DND-41 (cell line): ENCODE measurements at regions not wholly inside any gene's neighbourhood (a gene's known extent, or its start where the extent isn't known, plus 50 kb on each side); places are given as distances from the start of the nearest gene placed in this dataset.

Source experiments
- ATAC-seq: fragments of 200-7000 bp; cut with Tn5 transposase; 3 replicates; pipeline ENCODE4 v1.9.1; 2021; ENCODE audit warnings: low read depth; ENCODE audit not compliant: insufficient read depth
- DNase-seq: peaks from one replicate; pipeline ENCODE4 v3.0.0-alpha.2; 2020
- H2AFZ ChIP-seq: 2 replicates; pipeline ENCODE4 v1.6.0; 2012; ENCODE audit warnings: low read depth, low read length
- H3K27ac ChIP-seq: 2 replicates; pipeline ENCODE4 v1.5.1; 2012; ENCODE audit warnings: low read length, inconsistent platforms
- H3K27me3 ChIP-seq: fragments of 200-600 bp; sonication (generic); 2 replicates; pipeline ENCODE4 v1.6.0; 2012; ENCODE audit warnings: low read length, mild to moderate bottlenecking, inconsistent platforms; ENCODE audit not compliant: insufficient read depth, poor library complexity
- H3K36me3 ChIP-seq: 2 replicates; pipeline ENCODE4 v1.5.1; 2012; ENCODE audit warnings: low read length, inconsistent platforms; ENCODE audit not compliant: insufficient read depth
- H3K4me1 ChIP-seq: 2 replicates; pipeline ENCODE4 v1.5.1; 2012; ENCODE audit warnings: mild to moderate bottlenecking, low read length; ENCODE audit not compliant: insufficient read depth
- H3K4me2 ChIP-seq: 2 replicates; pipeline ENCODE4 v1.6.0; 2012; ENCODE audit warnings: mild to moderate bottlenecking, moderate library complexity, low read length, inconsistent platforms; ENCODE audit not compliant: insufficient read depth
- H3K4me3 ChIP-seq, 2 experiments: fragments of 200-600 bp in 1 of 2; shearing (Covaris generic) in 1 of 2; 2 replicates each; pipeline ENCODE4 v1.5.1; 2012 to 2016; ENCODE audit warnings: inconsistent platforms in 2 of 2, low read length in 2 of 2, mild to moderate bottlenecking in 2 of 2, low read depth in 1 of 2, moderate library complexity in 1 of 2
- H3K79me2 ChIP-seq: 2 replicates; pipeline ENCODE4 v1.6.0; 2012; ENCODE audit warnings: low read length, inconsistent platforms; ENCODE audit not compliant: insufficient read depth
- H3K9ac ChIP-seq: 2 replicates; pipeline ENCODE4 v1.6.0; 2012; ENCODE audit warnings: low read depth, mild to moderate bottlenecking, inconsistent platforms, low read length, moderate library complexity
- H3K9me3 ChIP-seq: 2 replicates; pipeline ENCODE4 v1.5.1; 2012; ENCODE audit warnings: low read length, moderate library complexity, mild to moderate bottlenecking, inconsistent platforms; ENCODE audit not compliant: insufficient read depth, severe bottlenecking
- H4K20me1 ChIP-seq: 2 replicates; pipeline ENCODE4 v1.6.0; 2012; ENCODE audit warnings: low read length; ENCODE audit not compliant: insufficient read depth
- EZH2 ChIP-seq: IDR thresholded peaks from 3 replicates; pipeline ENCODE4 v1.6.1; 2012; ENCODE audit warnings: borderline replicate concordance, low read depth, mild to moderate bottlenecking, moderate library complexity, low read length, inconsistent platforms; ENCODE audit not compliant: severe bottlenecking
- TF ChIP-seq, protein P1 (sequence below): IDR thresholded peaks from 2 replicates; pipeline ENCODE4 v1.5.1; 2012; ENCODE audit warnings: borderline replicate concordance, low read length, moderate library complexity, mild to moderate bottlenecking; ENCODE audit not compliant: poor library complexity, severe bottlenecking; ENCODE audit errors: extremely low read depth

DNA sequence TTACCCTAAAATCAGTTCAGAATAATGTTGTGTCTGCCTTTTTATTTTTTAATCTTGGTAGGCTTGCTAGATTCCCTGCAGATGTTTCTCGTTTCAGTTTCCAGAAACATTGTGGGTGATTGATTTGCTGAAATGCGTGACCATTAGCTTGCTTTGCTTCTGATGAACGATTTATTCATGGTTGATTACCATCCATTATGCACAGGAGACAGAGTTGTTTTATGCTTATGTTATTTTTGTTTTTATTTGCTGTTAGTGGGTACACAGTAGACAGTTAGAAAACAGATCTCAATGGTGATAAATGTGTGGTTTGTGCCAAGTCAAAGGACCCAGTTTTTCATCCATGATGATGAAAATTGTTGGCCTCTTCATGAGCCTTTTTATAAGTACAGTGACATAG, 455.6 kb upstream of the BOD1L1 start:
- ATAC-seq (no peak), DNase-seq (no peak)
- no peaks in the 10 kb centered on the region for H4K20me1 ChIP-seq
- H2AFZ ChIP-seq, result no peak overlapping the region
- no peak overlapping the region for H3K4me2 ChIP-seq
- no peaks in the 10 kb centered on the region for H3K4me1 ChIP-seq
- no peaks in the 10 kb centered on the region for H3K36me3 ChIP-seq
- no peaks in the 10 kb centered on the region for H3K9me3 ChIP-seq
- no peak overlapping the region for H3K27ac ChIP-seq
- no peak overlapping the region for H3K9ac ChIP-seq
- H3K4me3 ChIP-seq, result no peak overlapping the region
- H3K27me3 ChIP-seq, result no peaks in the 10 kb centered on the region
- no peak for TF ChIP-seq EZH2
- no peaks in the 10 kb centered on the region for H3K79me2 ChIP-seq

DNA sequence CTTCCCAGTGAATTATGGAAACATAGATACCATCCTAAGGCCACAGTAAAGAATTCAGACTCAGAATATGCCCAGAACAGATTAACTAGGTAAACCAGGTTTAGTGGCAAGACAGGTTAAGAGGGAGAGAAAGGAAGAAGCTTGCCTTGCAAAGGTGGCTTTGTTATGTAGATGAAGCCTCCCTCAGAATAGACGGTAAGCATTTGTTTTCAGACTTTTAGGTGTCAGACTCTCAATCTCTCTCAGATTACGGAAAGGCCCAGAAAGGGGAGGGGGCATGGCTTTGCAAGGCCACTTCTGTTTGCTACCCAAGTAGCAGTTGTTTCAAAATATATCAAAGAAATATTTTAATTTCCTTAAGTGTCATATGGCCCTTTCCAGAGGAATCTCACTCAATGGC, 457.1 kb upstream of the BOD1L1 start:
- no peaks in the 10 kb centered on the region for H3K79me2 ChIP-seq
- no peak for TF ChIP-seq EZH2
- TF ChIP-seq, protein P1, sequence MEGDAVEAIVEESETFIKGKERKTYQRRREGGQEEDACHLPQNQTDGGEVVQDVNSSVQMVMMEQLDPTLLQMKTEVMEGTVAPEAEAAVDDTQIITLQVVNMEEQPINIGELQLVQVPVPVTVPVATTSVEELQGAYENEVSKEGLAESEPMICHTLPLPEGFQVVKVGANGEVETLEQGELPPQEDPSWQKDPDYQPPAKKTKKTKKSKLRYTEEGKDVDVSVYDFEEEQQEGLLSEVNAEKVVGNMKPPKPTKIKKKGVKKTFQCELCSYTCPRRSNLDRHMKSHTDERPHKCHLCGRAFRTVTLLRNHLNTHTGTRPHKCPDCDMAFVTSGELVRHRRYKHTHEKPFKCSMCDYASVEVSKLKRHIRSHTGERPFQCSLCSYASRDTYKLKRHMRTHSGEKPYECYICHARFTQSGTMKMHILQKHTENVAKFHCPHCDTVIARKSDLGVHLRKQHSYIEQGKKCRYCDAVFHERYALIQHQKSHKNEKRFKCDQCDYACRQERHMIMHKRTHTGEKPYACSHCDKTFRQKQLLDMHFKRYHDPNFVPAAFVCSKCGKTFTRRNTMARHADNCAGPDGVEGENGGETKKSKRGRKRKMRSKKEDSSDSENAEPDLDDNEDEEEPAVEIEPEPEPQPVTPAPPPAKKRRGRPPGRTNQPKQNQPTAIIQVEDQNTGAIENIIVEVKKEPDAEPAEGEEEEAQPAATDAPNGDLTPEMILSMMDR, result no peak

DNA sequence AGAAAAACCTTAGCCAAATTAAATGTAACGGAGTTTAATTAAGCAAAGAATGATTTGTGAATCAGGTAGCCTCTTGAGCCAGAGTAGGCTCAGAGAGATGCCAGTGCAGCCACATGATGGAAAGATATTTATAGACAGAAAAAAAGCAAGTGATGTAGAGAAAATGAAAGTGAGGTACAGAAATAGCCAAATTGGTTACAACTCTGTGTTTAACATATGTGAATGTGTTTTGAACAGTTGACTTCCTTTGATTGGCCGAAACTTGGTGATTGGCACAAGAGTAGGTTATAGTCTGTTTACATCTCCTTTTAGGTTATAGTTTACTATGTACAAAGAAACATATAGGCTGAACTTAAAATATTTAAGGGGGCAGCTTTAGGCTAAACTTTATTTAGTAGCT, 459.9 kb upstream of the BOD1L1 start:
- no peaks in the 10 kb centered on the region for H3K9me3 ChIP-seq
- no peak for DNase-seq
- no peak overlapping the region for H3K4me3 ChIP-seq
- H3K9ac ChIP-seq, result no peak overlapping the region
- no peaks in the 10 kb centered on the region for H4K20me1 ChIP-seq
- H3K4me1 ChIP-seq, result no peaks in the 10 kb centered on the region
- no peaks in the 10 kb centered on the region for H3K36me3 ChIP-seq
- H3K4me2 ChIP-seq, result no peak overlapping the region
- TF ChIP-seq, protein P1, result no peak
- no peak for TF ChIP-seq EZH2
- ATAC-seq, result no peak
- H3K27ac ChIP-seq, result no peak overlapping the region
- no peaks in the 10 kb centered on the region for H3K27me3 ChIP-seq
- H3K79me2 ChIP-seq, result no peaks in the 10 kb centered on the region
- H2AFZ ChIP-seq, result no peak overlapping the region

More for the DNA sequence above, 457.1 kb upstream of the BOD1L1 start:
- Histone ChIP-seq H3K27me3 (no peaks in the 10 kb centered on the region), H3K36me3 (no peaks in the 10 kb centered on the region), H3K4me2 (no peak overlapping the region), H3K4me3 (no peak overlapping the region), H3K9ac (no peak overlapping the region), H2AFZ (no peak overlapping the region), H4K20me1 (no peaks in the 10 kb centered on the region), H3K4me1 (no peaks in the 10 kb centered on the region), H3K27ac (no peak overlapping the region), H3K9me3 (no peaks in the 10 kb centered on the region)
- no peak for ATAC-seq
- DNase-seq, result no peak

DNA sequence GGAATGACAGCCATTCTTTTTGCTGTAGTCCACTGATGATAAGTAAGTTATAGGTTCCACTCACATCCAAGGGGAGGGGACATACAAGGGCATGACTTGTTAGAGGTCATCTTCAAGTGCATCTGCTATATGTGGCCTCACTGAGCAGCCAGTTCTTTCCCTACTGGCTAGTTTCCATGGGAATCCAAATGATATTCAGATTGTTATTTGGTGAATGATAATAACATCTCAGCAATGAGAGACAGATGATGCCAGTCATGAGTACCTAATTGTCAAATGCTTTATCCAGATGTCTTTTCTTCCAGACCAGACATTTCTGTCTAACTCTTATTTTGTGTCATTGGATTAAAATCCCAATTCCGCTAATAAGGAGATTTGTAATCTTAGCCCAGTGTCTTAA, 460.4 kb upstream of the BOD1L1 start:
- no peaks in the 10 kb centered on the region for H3K36me3 ChIP-seq
- H3K9ac ChIP-seq, result no peak overlapping the region
- H3K9me3 ChIP-seq, result no peaks in the 10 kb centered on the region
- no peak overlapping the region for H2AFZ ChIP-seq
- H3K4me3 ChIP-seq, result no peak overlapping the region
- H3K27me3 ChIP-seq, result no peaks in the 10 kb centered on the region
- H3K4me2 ChIP-seq, result no peak overlapping the region
- no peak overlapping the region for H3K27ac ChIP-seq
- H3K79me2 ChIP-seq, result no peaks in the 10 kb centered on the region
- no peaks in the 10 kb centered on the region for H4K20me1 ChIP-seq
- DNase-seq (no peak), ATAC-seq (no peak)
- no peaks in the 10 kb centered on the region for H3K4me1 ChIP-seq
- TF ChIP-seq EZH2, result no peak
- TF ChIP-seq, protein P1, result no peak
